ENCODE measurements at regions not wholly inside any gene's neighbourhood (a gene's known extent, or its start where the extent isn't known, plus 50 kb on each side); places are given as distances from the start of the nearest gene placed in this dataset.
"Not testable (repeated sequence)": the region's sequence is repeated elsewhere in the genome, so short reads cannot be mapped to it uniquely, and the experiment has no call there.

DNA sequence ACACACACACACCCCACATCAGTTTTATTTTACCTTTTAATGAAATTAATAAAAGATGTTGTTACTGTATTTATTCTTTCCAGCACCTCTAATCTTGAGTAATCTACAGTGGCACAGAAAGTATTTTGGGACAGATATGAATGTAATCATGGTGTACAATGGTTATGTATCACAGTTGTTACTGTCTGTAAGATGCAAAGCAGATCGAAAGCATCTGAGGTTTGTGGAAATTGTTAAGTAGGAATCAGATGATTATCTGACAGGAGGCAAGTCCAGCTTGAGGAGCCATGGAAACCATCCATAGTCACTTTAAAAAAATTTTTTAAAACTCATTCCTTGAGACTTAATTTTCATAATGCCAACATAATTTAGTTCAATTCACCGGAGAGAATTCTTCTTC, 636.3 kb upstream of the MARCKS start:
- intact Hi-C loops (cut with DNase I), result no loop called here
- ATAC-seq (no peak), DNase-seq (ENCODE audit: low spot score) (no peak)

- ATAC-seq (no peak), DNase-seq (ENCODE audit: low spot score) (no peak)
- intact Hi-C loops (cut with DNase I), result no loop called here
Observed at GRCh38 chr6:113221850-113222249, 635.3 kb upstream of the MARCKS start.

DNA sequence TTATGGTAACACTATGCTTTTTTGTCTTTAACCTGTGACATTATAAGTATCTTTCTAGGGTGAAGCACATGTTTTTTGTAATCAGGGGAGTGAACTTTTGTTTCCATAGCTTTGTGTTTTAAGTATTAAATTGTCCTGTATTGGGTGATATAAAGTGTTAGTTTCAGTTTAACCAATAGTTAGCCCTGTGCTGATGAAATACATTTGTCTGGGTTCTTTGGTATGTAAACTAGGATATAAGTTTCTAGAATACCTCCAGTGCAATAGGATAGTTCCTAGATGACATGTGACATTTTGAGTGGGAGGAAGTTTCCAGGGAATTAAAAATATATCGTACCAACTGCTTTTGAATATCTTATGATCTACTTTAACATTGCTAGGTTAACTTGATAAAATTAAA, 611.0 kb upstream of the MARCKS start:
- ATAC-seq, result no peak
- no peak for DNase-seq (ENCODE audit: low spot score)
- intact Hi-C loops (cut with DNase I), result no loop called here

DNA sequence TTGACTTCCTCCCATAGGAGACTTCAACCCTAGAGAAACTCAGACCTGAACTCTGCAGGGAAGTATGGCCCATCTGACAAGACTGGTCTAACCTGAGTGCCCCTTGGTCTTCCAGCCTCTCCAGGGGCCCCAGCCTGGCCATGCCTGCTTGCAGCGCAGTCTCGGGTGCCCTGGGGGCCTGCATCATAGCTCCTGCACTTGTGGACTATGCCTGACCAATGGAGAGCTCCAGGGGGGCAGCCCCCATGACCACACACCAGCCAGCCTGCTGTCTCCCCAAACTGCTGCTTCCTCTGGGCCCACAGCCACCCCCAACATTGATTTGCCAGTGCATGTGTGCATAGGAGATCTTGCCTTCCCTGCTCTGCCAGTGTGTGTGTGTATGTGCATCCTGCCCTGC, 608.6 kb upstream of the MARCKS start:
- intact Hi-C loops (cut with DNase I), result no loop called here
- DNase-seq (ENCODE audit: low spot score), result no peak
- no peak for ATAC-seq

DNA sequence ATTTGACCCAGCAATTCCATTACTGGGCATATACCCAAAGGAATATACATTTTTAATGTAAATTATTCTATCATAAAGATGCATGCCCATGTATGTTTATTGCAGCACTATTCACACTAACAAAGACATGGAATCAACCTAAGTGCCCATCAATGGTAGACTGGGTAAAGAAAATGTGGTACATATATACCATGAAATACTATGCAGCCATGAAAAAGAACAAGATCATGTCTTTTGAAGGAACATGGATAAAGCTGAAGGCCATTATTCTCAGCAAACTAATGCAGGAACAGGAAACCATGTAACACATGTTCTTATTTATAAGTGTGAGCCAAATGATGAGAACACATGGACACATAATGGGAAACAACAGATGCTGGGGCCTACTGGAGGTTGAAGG, 603.0 kb upstream of the MARCKS start:
- intact Hi-C loops (cut with DNase I); DNase-seq (ENCODE audit: low spot score); ATAC-seq: not testable (repeated sequence)

GRCh38 chr6:113258771-113259170, 598.4 kb upstream of the MARCKS start:
- intact Hi-C loops (cut with DNase I), result no loop called here
- DNase-seq (ENCODE audit: low spot score) (no peak), ATAC-seq (no peak)

GRCh38 chr6:113271437-113271836, 585.7 kb upstream of the MARCKS start:
- intact Hi-C loops (cut with DNase I), result no loop called here
- ATAC-seq, result peak; percentile 98

DNA sequence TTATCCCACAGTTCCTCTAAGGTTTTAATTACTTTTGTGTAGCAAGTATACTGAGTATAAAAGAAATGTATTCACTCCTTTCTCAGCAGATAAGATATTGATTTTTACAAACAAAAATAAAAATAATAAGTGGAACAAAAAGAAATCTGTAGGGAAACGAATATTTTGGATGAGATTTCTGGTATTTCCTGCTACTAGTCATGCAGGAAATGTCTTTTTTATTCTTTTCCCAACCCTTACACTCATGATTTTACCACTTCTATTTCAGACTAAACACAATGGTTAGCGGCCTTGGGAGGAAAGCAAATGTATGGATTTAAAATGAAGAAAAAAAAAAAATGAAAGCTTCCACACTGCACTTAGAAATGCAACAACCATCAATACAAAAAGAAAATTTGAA, 580.5 kb upstream of the MARCKS start:
- DNase-seq (ENCODE audit: low spot score), result no peak
- intact Hi-C loops (cut with DNase I), result no loop called here
- no peak for ATAC-seq

More at GRCh38 chr6:113271437-113271836, 585.7 kb upstream of the MARCKS start:
- no peak for DNase-seq (ENCODE audit: low spot score)

DNA sequence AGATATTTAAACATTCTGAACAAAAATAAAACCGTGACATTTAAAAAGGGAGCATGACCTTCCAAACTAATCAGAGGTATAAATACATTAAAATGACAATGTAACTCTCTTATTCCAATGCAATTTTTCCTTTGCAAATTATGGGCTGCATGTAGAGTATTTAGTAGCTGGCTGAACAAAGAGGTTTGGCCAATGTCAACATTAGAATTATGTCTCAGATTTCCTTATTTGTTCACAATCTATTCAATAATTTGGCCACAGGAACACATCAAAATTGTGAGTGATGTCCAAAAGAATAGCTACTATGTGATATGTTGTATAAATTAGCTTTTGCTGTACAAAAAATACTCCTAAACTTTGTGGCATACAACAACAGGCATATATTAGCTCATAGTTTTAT, 580.0 kb upstream of the MARCKS start:
- DNase-seq (ENCODE audit: low spot score) (no peak), ATAC-seq (no peak)
- intact Hi-C loops (cut with DNase I), result no loop called here

GRCh38 chr6:113281014-113281413, 576.1 kb upstream of the MARCKS start:
- DNase-seq (ENCODE audit: low spot score) (no peak), ATAC-seq (no peak)
- intact Hi-C loops (cut with DNase I), result no loop called here

- intact Hi-C loops (cut with DNase I), result no loop called here
- ATAC-seq, result no peak
Observed at GRCh38 chr6:113281431-113281830, 575.7 kb upstream of the MARCKS start.

GRCh38 chr6:113287396-113287795, 569.7 kb upstream of the MARCKS start:
- intact Hi-C loops (cut with DNase I), result no loop called here
- DNase-seq (ENCODE audit: low spot score) (no peak), ATAC-seq (no peak)

More at GRCh38 chr6:113281431-113281830, 575.7 kb upstream of the MARCKS start:
- no peak for DNase-seq (ENCODE audit: low spot score)

DNA sequence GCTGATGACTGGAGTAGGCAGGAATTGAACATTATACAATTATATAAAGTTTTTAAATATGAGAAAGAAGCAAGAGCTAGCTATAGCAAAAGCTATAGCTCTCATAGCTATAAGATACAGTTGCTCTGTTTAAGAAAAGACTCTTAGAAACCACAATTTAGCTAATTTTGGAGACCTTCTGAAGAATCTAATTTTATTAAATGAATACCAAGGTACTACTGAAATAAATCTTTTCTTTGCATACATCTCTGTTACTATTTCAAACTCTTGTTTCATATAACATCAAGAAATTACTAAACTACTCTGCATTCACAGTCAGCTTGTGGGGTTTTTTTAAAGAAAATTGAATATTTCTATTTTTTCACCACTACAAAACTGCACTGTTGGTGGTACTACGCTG, 568.7 kb upstream of the MARCKS start:
- ATAC-seq (no peak), DNase-seq (ENCODE audit: low spot score) (no peak)
- intact Hi-C loops (cut with DNase I), result no loop called here

GRCh38 chr6:113289166-113289565, 568.0 kb upstream of the MARCKS start:
- DNase-seq (ENCODE audit: low spot score) (no peak), ATAC-seq (no peak)
- intact Hi-C loops (cut with DNase I), result no loop called here

- intact Hi-C loops (cut with DNase I), result no loop called here
- no peak for ATAC-seq
- DNase-seq (ENCODE audit: low spot score), result no peak
Observed at GRCh38 chr6:113290684-113291083, 566.5 kb upstream of the MARCKS start.

DNA sequence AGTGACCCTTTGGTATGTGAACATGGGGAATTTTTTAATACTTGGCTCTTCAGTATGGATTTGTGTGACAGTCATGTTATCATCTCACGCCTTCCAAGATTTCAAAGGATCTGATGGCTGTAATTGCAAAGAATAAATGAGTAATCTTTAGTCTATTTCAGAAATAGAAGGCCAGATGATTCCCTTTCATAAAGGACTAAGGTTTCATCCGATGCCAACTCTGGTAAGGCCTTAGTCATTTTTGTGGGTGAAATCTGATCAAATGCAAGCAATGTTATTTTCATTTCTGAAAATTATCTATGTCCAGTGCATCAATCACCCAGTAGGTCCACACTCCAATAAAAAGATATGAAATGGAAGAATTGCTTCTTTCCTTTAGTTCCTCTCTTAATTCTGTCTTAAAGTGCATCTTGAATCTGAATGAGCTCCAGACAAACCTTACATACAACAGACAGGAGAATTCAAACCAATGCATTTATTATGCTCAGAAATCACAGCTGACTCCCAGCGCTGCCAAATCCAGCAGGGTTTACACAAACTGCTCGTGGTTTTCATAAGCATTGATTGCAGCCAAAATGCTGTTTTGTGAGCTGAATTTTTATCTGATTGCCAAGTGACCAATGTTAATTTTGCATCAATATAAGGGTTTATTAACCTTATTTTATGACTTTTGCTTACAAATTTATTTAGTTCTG, 565.2 kb upstream of the MARCKS start:
- intact Hi-C loops (cut with DNase I), result no loop called here
- no peak for DNase-seq (ENCODE audit: low spot score)
- ATAC-seq, result no peak

- ATAC-seq (peak; percentile 20), DNase-seq (ENCODE audit: low spot score) (no peak)
- intact Hi-C loops (cut with DNase I), result no loop called here
Observed at GRCh38 chr6:113292646-113293422, 564.3 kb upstream of the MARCKS start.

- peak; percentile 38 for ATAC-seq
- intact Hi-C loops (cut with DNase I), result no loop called here
- no peak for DNase-seq (ENCODE audit: low spot score)
Observed at GRCh38 chr6:113293423-113293740, 563.8 kb upstream of the MARCKS start.

DNA sequence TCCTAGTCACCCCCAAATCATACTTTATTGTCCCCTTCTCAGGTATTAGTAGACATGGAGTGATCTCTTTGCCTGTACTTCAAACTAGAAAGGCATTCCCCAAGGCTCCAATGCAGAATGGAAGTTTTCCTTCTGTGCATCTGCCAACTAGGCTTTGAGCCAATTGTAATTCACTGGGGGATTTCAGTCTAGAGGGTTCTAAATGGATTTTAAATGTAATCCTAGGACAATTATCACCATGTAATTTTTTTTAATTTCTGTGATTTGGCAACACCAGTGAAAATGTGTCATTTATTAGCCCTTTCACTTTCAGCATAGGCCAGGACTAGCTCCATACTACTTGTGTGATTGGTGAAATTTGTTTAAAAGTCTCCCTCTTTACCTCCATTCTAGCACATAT, 557.6 kb upstream of the MARCKS start:
- ATAC-seq (no peak), DNase-seq (ENCODE audit: low spot score) (no peak)
- intact Hi-C loops (cut with DNase I), result no loop called here

- intact Hi-C loops (cut with DNase I), result no loop called here
- ATAC-seq (no peak), DNase-seq (ENCODE audit: low spot score) (no peak)
Observed at GRCh38 chr6:113301651-113302050, 555.5 kb upstream of the MARCKS start.

GRCh38 chr6:113304116-113304515, 553.0 kb upstream of the MARCKS start:
- intact Hi-C loops (cut with DNase I), result no loop called here
- ATAC-seq, result no peak
- no peak for DNase-seq (ENCODE audit: low spot score)
